ENCODE measurements at regions not wholly inside any gene's neighbourhood (a gene's known extent, or its start where the extent isn't known, plus 50 kb on each side); places are given as distances from the start of the nearest gene placed in this dataset.
A peak's percentile ranks its signal among the peaks of the same experiment; 100 is the strongest.

GRCh38 chr20:55255016-55255415 is 750.3 kb downstream of the CBLN4 start:
- no peak for DNase-seq (ENCODE audit: low spot score)

DNA sequence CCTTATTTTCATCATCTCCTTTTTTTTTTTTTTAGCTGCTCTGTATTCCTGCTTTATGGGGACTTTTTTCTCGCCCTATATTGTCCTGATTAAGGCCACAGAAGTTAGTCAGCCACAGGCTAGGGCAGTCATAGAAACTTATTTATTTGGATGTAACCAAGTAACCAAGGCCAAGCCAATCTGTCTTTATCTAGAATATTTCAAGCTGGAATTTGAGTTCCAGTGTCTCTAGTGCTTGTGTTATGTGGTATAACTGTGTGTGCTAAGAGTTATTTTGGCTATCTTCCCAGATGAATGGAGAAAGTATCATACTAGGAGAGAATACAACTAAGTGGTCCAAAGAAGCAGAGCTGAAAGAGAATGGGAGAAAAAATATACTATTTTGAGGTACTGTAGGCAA is 751.5 kb downstream of the CBLN4 start:
- no peak for DNase-seq (ENCODE audit: low spot score)

- no peak for DNase-seq (ENCODE audit: low spot score)
These were observed 752.8 kb downstream of the CBLN4 start for GRCh38 chr20:55252521-55252920.

GRCh38 chr20:55251170-55251569 is 754.1 kb downstream of the CBLN4 start:
- no peak for DNase-seq (ENCODE audit: low spot score)

DNA sequence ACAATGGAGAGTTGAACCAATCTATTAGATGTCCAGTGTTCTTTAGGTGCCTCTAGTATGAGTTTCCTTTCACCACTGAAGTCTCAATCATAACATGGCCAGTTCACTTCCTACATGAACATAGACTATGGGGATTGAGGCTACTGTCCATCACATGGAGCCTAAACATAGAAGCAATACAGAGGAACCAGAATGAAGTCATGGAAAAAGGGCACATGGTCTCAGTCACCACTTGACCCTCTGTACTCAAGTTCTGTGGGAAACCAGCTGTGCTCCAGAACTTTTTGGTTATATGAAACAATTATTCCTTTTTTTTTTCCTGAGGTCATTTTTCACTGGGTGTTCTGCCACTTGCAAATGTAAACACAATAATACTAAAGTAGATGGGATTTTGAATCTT is 762.5 kb downstream of the CBLN4 start:
- DNase-seq (ENCODE audit: low spot score) = no peak

DNA sequence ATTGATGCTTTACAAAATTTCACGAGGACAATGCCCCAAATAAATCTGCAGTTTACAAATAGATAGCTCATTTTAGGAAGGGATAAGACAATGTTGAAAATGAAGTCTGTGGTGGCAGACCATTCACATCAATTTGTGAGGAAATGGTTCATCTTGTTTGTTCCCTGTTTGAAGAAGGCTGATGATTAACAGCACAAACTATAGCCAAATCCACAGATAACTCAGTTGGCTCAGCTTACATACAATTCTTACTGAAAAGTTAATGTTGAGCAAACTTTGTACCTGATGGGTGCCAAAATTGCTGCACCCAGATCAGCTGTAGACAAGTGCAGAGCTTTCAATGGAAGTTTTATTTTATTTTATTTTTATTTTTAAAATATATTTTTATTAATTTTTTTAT is 763.9 kb downstream of the DOK5 start:
- DNase-seq (ENCODE audit: low spot score) = no peak

GRCh38 chr20:55232647-55233046 is 757.3 kb downstream of the DOK5 start:
- no peak for DNase-seq (ENCODE audit: low spot score)

DNA sequence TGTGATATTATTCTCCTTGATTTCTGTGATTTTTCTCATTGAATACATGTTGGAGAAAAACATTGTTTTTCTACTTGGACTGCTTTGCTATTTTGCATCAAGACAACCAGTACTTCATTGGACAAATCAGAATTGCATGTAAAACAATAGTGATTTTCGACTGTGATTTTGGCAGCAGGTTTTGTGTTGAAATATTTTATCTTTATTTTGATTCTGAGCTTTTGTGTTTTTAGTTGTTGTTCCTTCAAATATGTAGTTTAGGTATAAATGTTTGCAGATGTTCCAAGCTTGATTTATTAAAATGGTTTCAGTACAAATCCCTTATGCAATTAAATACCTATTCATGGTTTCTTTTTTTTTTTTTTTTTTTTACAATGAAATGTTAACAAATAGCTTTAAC is 754.1 kb downstream of the DOK5 start:
- DNase-seq (ENCODE audit: low spot score) = no peak

DNA sequence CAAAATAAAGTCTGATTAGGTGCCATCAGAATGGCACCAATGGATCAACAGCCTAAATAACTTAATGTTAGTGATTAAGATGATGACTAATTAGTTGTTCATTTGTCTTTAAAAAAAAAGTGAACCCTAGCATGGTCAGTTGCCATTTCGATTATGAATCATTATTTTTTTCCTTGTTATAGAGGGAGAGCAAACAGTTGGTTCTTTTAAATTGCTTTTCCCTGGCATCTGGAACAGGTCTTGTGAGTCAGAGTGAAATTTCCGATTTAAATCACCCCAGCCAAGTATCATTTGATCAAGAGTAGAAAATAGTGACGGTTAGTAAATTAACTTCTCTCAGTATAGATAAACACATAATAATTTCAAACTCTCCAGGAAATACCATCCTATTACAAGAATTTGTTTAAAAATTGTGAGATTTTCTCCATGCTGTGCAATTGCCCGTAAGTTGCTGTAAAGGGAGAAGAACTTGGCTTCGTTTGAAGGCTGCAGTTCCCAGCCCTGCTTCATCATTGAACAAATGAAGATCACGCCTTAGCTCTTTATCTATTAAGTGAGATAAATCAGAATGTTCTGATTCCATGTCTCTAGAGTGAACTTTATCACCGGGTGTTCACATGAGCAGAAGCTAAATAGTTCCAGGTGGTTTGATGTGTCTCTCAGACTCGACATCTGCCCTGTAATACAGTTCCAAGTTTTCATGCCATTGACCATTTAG is 741.3 kb downstream of the DOK5 start:
- DNase-seq (ENCODE audit: low spot score) = peak; percentile 1

DNA sequence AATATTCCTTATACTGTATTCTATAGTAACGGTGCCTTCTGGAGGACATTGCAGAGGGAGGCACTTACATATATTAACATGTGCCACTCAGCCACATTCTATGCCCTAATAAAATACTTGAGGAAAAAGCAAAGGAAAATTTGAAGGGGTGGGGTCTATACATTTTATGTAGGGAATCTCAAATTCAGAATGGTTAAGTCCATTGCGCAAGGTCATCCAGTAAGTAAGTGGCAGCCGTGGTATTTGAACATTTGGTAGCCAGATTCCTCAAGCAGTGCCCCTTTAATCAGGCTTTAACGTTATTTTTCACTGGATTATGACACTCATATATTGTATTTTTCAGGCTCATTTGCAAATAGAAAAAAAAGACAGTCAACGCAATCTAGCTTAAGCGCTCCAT is 738.3 kb downstream of the DOK5 start:
- no peak for DNase-seq (ENCODE audit: low spot score)

DNA sequence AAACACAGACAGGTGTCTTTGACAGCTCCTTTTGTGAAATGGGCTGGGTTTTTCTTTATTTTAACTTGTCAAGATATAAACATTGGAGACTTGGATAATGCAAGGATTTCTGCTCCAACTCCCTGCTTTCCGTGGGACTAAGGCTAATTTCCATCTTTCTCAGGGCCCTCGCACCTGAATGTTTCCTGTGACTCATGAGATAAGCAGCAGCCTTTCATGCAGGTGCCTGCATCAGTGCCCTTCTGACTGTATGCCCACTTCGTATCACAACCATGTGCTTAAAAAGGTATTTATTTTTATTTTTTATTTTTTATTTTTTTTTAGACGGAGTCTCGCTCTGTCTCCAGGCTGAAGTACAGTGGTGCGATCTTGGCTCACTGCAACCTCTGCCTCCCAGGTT is 736.1 kb downstream of the DOK5 start:
- peak; percentile 3 for DNase-seq (ENCODE audit: low spot score)

GRCh38 chr20:55205665-55206064 is 730.3 kb downstream of the DOK5 start:
- no peak for DNase-seq (ENCODE audit: low spot score)

- no peak for DNase-seq (ENCODE audit: low spot score)
These were observed 724.9 kb downstream of the DOK5 start for GRCh38 chr20:55200317-55200716.

- DNase-seq (ENCODE audit: low spot score) = no peak
These were observed 719.6 kb downstream of the DOK5 start for GRCh38 chr20:55194947-55195346.

GRCh38 chr20:55186228-55186627 is 710.8 kb downstream of the DOK5 start:
- no peak for DNase-seq (ENCODE audit: low spot score)

DNA sequence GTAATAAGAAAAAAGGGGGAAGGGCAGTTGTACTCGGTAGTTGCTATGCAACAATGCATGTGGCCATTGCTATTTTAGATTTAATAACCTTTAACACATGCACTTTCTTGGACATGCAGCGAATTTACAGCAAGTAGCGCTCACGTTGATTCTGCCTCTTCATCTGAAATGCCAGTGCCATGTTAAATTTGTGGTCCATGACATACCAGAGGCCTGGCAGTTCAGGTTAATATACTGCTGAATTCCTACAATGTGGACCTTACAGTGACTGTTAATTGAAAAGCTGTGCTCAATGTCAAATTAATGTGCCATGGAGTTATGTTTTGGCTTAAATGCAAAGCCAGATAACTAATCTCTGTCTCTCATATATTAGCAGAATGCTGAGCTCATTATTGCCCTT is 699.7 kb downstream of the DOK5 start:
- DNase-seq (ENCODE audit: low spot score) = no peak

DNA sequence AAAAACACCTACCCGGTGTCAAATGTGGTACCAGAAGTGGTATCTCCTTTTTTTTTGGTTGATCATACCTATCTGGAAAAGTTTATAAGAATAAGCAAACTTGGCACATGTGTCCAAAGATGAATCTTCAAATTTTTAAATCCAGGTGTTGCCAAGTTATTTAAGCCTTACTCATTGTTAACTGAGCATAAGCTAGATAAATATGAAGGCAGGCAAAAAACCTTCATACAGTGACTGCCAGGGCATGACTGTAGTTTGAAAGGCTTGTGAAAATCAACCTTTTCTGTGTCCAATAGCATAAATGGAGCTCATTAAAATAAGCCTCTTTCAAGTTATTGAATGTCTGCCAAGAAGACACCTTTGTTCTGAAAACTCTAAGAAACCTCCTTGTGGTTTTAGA is 699.2 kb downstream of the DOK5 start:
- DNase-seq (ENCODE audit: low spot score) = no peak

DNA sequence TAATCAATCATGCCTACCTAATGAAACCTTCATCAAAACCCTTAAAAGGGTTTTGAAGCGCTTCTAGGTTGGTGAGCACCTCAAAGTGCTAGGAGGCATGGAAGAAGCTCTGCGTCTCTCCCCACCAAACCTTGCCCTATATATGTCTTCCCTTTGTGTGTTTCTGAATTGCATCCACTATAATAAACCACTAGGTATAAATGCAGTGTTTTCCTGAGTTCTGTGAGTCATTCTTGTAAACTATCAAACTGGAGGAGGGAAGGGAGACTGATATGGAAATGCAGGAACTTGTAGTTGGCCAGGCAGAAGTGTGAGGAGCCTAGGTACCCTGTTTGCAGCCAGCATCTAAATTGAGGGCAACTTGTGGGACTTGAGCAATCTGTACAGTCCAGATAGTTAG is 698.8 kb downstream of the DOK5 start:
- no peak for DNase-seq (ENCODE audit: low spot score)

- DNase-seq (ENCODE audit: low spot score) = no peak
These were observed 698.2 kb downstream of the DOK5 start for GRCh38 chr20:55173601-55174000.

DNA sequence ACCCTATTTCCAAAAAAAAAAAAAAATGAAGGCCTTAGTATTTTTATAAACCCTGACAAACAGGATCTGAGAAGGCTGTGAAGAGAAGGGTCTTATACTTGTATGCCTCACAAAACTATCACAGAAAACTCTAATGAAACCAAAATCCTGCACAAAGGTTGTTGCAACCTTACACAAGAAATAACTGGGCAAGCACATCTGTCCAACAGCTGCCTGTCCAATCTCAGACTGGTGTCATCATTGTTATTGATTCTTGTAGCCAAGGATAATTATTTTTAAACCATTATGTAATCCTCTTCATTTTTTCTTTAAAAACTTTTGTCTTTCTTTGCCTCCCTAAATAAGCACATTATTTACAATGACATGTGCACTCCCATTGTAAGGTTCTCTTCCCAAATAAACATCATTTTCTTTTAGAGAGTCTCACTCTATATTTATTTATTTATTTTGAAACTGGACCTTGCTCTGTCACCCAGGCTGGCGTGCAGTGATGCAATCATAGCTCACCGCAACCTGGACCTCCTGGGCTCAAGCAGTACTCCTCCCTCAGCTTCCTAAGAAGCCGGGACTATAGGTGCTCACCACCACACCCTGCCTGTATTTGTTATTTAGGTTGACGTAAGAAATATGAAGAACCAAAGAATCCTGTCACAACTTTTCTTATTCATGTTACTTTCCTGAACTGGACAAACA is 697.1 kb downstream of the DOK5 start:
- DNase-seq (ENCODE audit: low spot score) = no peak

- no peak for DNase-seq (ENCODE audit: low spot score)
These were observed 690.7 kb downstream of the DOK5 start for GRCh38 chr20:55166063-55166462.

- peak; percentile 86 for DNase-seq (ENCODE audit: low spot score)
These were observed 685.6 kb downstream of the DOK5 start for GRCh38 chr20:55160996-55161395.

DNA sequence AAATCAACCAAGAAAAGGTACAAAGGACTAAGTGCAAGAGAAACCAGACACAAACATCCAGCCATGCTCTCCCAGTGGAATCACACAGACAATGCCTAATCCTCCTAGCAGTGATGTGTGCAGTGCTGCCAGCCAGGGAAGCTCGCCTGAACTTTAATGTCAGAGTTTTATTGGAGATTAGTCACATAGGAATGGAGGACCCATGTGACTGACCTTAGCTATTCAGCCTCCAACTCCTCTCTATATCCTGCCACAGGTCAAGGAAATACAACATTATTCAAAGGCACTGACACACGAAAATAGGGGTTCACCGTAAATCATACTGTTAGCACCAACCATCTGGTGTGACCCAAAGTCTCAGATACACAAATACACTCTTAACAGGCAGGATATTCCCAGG is 684.6 kb downstream of the DOK5 start:
- DNase-seq (ENCODE audit: low spot score) = peak; percentile 67

DNA sequence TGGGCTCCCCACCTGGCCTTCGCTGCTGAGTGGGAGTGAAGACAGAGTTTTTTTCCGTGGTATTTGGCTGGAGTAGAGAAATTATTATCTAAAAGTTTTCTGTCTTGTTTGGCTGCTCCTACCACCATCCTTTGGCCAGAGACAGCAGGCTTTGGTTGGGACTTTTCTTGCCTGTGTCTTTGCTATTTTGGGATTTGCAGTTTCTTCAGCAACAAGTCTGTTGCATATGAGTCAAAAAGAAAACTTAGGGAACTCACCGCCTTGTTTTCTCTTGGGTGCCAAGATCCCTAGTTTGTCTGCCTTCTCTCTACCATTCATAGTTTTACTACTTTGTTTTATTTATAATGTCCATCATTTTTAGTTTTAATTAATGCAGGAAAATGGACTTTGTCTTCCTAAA is 683.8 kb downstream of the DOK5 start:
- no peak for DNase-seq (ENCODE audit: low spot score)
